Gastroesophageal sphincter (tissue), 3 donors: ENCODE measurements at regions not wholly inside any gene's neighbourhood (a gene's known extent, or its start where the extent isn't known, plus 50 kb on each side); places are given as distances from the start of the nearest gene placed in this dataset.

ENCODE experiments used
- EP300 ChIP-seq: sonication (generic); formaldehyde crosslinking; IDR thresholded peaks from one replicate; pipeline ENCODE4 v1.6.1; 2017; ENCODE audit warnings: antibody characterized with exemption, mild to moderate bottlenecking
- POLR2A ChIP-seq, 2 donors: fragments of 450-650 bp; IDR thresholded peaks; one replicate each; pipeline ENCODE4 v1.6.1; 2017; ENCODE audit warnings: antibody characterized with exemption in 2 of 2, mild to moderate bottlenecking in 2 of 2, moderate library complexity in 1 of 2
- POLR2AphosphoS5 ChIP-seq: sonication (generic); formaldehyde crosslinking; IDR thresholded peaks from one replicate; pipeline ENCODE4 v1.6.1; 2017; ENCODE audit warnings: antibody characterized with exemption
- TF ChIP-seq, protein P1 (sequence below), 4 experiments: fragments of 200-600 bp in 2 of 4; fragments of 450-650 bp in 2 of 4; sonication (generic) in 1 of 4; IDR thresholded peaks; one replicate each; pipeline ENCODE4 v1.5.1; 2017 to 2019; ENCODE audit warnings: antibody characterized with exemption in 4 of 4, mild to moderate bottlenecking in 2 of 4, moderate library complexity in 2 of 4

DNA sequence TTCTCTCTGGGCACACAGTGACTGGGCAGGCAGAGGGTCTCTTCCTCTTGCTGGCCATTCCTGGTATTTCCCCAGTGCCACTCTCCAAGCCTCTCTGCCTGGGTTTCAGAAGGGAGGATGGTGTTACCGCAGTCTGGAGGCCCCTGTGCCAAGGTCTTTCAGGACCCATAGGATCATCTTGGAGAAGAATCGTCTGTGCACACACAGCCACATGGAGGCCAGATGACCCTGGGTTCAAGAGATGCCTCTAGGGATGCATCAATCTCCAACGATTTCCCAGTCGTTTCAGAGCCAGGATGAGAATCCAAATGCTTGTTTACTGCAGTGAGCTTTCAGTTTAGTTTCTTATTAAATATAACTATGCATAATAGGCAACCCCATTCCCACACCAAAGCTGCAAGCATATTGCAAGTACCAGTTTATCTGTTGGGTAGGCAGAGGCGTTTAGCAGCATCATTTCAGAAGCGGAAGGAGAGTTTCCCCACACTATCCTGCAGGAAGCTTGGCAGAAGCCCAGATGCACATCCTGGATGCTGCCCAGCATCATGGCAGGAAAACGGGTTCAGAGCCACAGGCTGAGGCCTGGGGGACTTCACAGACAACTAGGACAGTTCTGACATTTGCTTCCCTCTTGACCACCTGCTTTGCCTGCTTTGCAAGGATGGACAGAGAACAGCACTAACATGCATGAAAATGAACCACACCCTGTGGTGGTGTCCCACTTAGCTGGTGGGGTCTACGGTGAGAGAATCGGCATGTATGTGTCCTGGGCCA lies 134.7 kb upstream of the FAM20C start:
- TF ChIP-seq, protein P1, sequence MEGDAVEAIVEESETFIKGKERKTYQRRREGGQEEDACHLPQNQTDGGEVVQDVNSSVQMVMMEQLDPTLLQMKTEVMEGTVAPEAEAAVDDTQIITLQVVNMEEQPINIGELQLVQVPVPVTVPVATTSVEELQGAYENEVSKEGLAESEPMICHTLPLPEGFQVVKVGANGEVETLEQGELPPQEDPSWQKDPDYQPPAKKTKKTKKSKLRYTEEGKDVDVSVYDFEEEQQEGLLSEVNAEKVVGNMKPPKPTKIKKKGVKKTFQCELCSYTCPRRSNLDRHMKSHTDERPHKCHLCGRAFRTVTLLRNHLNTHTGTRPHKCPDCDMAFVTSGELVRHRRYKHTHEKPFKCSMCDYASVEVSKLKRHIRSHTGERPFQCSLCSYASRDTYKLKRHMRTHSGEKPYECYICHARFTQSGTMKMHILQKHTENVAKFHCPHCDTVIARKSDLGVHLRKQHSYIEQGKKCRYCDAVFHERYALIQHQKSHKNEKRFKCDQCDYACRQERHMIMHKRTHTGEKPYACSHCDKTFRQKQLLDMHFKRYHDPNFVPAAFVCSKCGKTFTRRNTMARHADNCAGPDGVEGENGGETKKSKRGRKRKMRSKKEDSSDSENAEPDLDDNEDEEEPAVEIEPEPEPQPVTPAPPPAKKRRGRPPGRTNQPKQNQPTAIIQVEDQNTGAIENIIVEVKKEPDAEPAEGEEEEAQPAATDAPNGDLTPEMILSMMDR (IDR thresholded peaks at IDR 0.05), result no peak
- TF ChIP-seq POLR2A (IDR thresholded peaks at IDR 0.05), result no peak
- no peak for TF ChIP-seq POLR2AphosphoS5
- TF ChIP-seq EP300, result no peak
